ENCODE measurements at regions not wholly inside any gene's neighbourhood (a gene's known extent, or its start where the extent isn't known, plus 50 kb on each side); places are given as distances from the start of the nearest gene placed in this dataset.

DNA sequence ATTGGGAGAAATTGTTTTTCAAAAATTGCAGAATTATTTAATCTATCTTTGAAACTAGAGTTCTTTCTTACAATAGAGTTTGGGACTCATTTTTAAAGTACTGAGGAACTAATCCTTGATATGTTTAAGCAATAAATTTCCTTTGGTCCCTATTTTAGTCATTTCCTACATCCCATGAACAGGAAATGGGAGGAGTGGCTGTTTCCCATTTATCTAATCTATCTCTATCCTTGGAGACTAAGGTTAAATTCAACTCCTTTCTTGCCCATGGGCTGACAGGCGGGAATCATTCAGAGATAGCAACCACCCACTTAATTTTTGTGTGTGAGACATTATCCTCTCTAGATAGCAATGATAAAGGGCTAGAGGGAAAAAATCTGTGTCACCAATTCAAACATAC is 131.6 kb upstream of the EMCN start:
- H3K27me3 Mint-ChIP-seq (ENCODE audit: low read depth) = no peaks in the 10 kb centered on the region
- 0 out of 4 replicates have a peak, but pooled peaks cover 0 to 3% of the 10 kb centered on the region in 2 experiments for H3K4me1 Mint-ChIP-seq
- H4K20me1 ChIP-seq (ENCODE audit: control insufficient read depth, insufficient read depth, insufficient read length) = no peaks in the 10 kb centered on the region
- H3K79me1 ChIP-seq (ENCODE audit: insufficient read depth, low read depth, low read length, poor library complexity, severe bottlenecking) = no peaks in the 10 kb centered on the region
- no peaks in the 10 kb centered on the region for H3K36me3 Mint-ChIP-seq (ENCODE audit: insufficient read depth in 1 of 3, low read depth in 3 of 3)
- H2BK5ac ChIP-seq (ENCODE audit: insufficient read length, low read length) = no peak overlapping the region
- no peak overlapping the region for H2BK120ac ChIP-seq (ENCODE audit: low read depth, low read length, poor library complexity, severe bottlenecking)
- no peak overlapping the region for H3K4ac ChIP-seq (ENCODE audit: low read depth, low read length)
- H3K23me2 ChIP-seq (ENCODE audit: insufficient read length, low read depth, low read length, poor library complexity, severe bottlenecking) = no peaks in the 10 kb centered on the region
- H3K4me2 ChIP-seq (ENCODE audit: insufficient read depth, insufficient read length, low read length) = no peak overlapping the region
- no peak overlapping the region for H3K27ac ChIP-seq (ENCODE audit: insufficient read length, low read depth, low read length)
- TF ChIP-seq, protein P1, sequence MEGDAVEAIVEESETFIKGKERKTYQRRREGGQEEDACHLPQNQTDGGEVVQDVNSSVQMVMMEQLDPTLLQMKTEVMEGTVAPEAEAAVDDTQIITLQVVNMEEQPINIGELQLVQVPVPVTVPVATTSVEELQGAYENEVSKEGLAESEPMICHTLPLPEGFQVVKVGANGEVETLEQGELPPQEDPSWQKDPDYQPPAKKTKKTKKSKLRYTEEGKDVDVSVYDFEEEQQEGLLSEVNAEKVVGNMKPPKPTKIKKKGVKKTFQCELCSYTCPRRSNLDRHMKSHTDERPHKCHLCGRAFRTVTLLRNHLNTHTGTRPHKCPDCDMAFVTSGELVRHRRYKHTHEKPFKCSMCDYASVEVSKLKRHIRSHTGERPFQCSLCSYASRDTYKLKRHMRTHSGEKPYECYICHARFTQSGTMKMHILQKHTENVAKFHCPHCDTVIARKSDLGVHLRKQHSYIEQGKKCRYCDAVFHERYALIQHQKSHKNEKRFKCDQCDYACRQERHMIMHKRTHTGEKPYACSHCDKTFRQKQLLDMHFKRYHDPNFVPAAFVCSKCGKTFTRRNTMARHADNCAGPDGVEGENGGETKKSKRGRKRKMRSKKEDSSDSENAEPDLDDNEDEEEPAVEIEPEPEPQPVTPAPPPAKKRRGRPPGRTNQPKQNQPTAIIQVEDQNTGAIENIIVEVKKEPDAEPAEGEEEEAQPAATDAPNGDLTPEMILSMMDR (conservative IDR thresholded peaks at IDR 0.05) = no peak
- H3K27me3 ChIP-seq (ENCODE audit: insufficient read depth, low read length) = no peaks in the 10 kb centered on the region
- H3K9ac ChIP-seq (ENCODE audit: extremely low read depth, insufficient read length, low read length) = no peak overlapping the region
- no peak overlapping the region for H2AK5ac ChIP-seq (ENCODE audit: insufficient read length, low read length)
- DNase-seq = no peak
- H3K56ac ChIP-seq (ENCODE audit: insufficient read length, low read depth, low read length) = no peak overlapping the region
- H3K14ac ChIP-seq (ENCODE audit: insufficient read depth, low read length) = no peak overlapping the region
- no peaks in the 10 kb centered on the region for H3K9me3 ChIP-seq (ENCODE audit: control insufficient read depth, low read depth, low read length)
- H3K79me2 ChIP-seq (ENCODE audit: insufficient read depth, low read length) = no peaks in the 10 kb centered on the region
- no peaks in the 10 kb centered on the region for H3K9me3 Mint-ChIP-seq
- no peaks in the 10 kb centered on the region for H3K4me1 ChIP-seq (ENCODE audit: insufficient read depth, low read length)
- H2BK15ac ChIP-seq (ENCODE audit: low read depth, low read length) = no peak overlapping the region
- no peak overlapping the region for H4K8ac ChIP-seq (replicated peaks; ENCODE audit: insufficient read length, low read depth, low read length)
- H4K91ac ChIP-seq (ENCODE audit: insufficient read length, low read depth, low read length) = no peak overlapping the region
- H3T11ph ChIP-seq (ENCODE audit: low read length) = no peak overlapping the region
- no peak overlapping the region for H3K4me3 Mint-ChIP-seq
- no peak overlapping the region for H3K23ac ChIP-seq (ENCODE audit: insufficient read length, low read depth, low read length)
- H3K18ac ChIP-seq (ENCODE audit: insufficient read length, low read depth, low read length) = no peak overlapping the region
- no peak overlapping the region for H2BK20ac ChIP-seq (ENCODE audit: low read depth, low read length, poor library complexity, severe bottlenecking)
- H2AFZ ChIP-seq (ENCODE audit: low read length) = no peak overlapping the region
- no peak overlapping the region for H4K5ac ChIP-seq (ENCODE audit: insufficient read length, low read depth, low read length)
- WGBS (ENCODE audit: extremely low coverage, insufficient read length, low lambda C conversion rate) = no CpG with 5 or more reads among the region's 1 CpG
- no peak overlapping the region for H2BK12ac ChIP-seq (ENCODE audit: insufficient read length, low read depth, low read length)
- H3K27ac Mint-ChIP-seq = no peak overlapping the region

Measured in H9 (cell line).